Osteocyte (in vitro differentiated cells): ENCODE measurements at regions not wholly inside any gene's neighbourhood (a gene's known extent, or its start where the extent isn't known, plus 50 kb on each side); places are given as distances from the start of the nearest gene placed in this dataset.

ENCODE experiments used
- DNase-seq: peaks from one replicate; pipeline ENCODE4 v3.0.0; 2021; ENCODE audit warnings: mixed read lengths; ENCODE audit not compliant: unreplicated experiment; ENCODE audit errors: extremely low spot score
- H3K27ac Mint-ChIP-seq: one replicate; pipeline ENCODE4 v1.8.0; 2021; ENCODE audit warnings: mild to moderate bottlenecking, mixed read lengths; ENCODE audit not compliant: unreplicated experiment
- H3K27me3 Mint-ChIP-seq: one replicate; pipeline ENCODE4 v1.8.0; 2021; ENCODE audit warnings: mixed read lengths; ENCODE audit not compliant: unreplicated experiment
- H3K36me3 Mint-ChIP-seq: one replicate; pipeline ENCODE4 v1.8.0; 2021; ENCODE audit warnings: mixed read lengths; ENCODE audit not compliant: unreplicated experiment
- H3K4me1 Mint-ChIP-seq: one replicate; pipeline ENCODE4 v1.8.0; 2021; ENCODE audit warnings: mixed read lengths; ENCODE audit not compliant: unreplicated experiment
- H3K4me3 Mint-ChIP-seq: one replicate; pipeline ENCODE4 v1.8.0; 2021; ENCODE audit warnings: mild to moderate bottlenecking, moderate library complexity, mixed read lengths; ENCODE audit not compliant: unreplicated experiment
- H3K9me3 Mint-ChIP-seq: one replicate; pipeline ENCODE4 v1.8.0; 2021; ENCODE audit warnings: mixed read lengths; ENCODE audit not compliant: unreplicated experiment
- CTCF ChIP-seq: fragments of 200-600 bp; sonication (generic); IDR thresholded peaks from 2 replicates; pipeline ENCODE4 v1.5.0; 2021; ENCODE audit warnings: antibody characterized with exemption, mild to moderate bottlenecking, moderate library complexity

GRCh38 chr13:105897575-105897974 lies 637.9 kb downstream of the EFNB2 start:
- Mint-ChIP-seq H3K36me3 (no peaks in the 10 kb centered on the region), H3K27ac (no peak overlapping the region), H3K9me3 (peaks cover 6% of the 10 kb centered on the region), H3K4me3 (no peak overlapping the region), H3K4me1 (peaks cover 8% of the 10 kb centered on the region), H3K27me3 (no peaks in the 10 kb centered on the region)
- no peak for DNase-seq
- TF ChIP-seq CTCF, result no peak

DNA sequence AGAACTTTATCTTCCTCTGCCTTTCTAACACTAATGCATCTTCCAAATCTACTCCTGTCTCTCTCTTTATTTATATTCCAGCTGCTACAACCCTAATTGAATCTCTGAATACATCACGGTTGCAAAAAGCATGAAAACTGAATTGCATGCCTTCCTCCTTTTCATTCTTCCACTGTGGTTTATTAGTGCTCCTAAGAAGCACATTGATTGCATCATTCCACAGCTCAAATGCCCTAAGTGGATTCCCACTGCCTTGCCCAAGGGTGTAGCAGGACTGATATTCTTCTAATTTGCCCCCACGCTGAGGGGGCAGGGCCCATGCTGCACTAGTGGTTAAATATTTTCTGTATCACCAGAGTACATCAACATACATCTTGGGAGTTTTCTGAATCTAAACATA lies 640.8 kb downstream of the EFNB2 start:
- H3K36me3 Mint-ChIP-seq, result no peaks in the 10 kb centered on the region
- peaks cover 8% of the 10 kb centered on the region for H3K4me1 Mint-ChIP-seq
- no peak overlapping the region for H3K4me3 Mint-ChIP-seq
- peak overlapping the region; percentile 1 for H3K27ac Mint-ChIP-seq
- TF ChIP-seq CTCF, result no peak
- H3K27me3 Mint-ChIP-seq, result no peaks in the 10 kb centered on the region
- H3K9me3 Mint-ChIP-seq, result peaks cover 6% of the 10 kb centered on the region
- DNase-seq, result no peak

- no peak for TF ChIP-seq CTCF
- peaks cover 6% of the 10 kb centered on the region for H3K9me3 Mint-ChIP-seq
- DNase-seq, result no peak
- no peaks in the 10 kb centered on the region for H3K27me3 Mint-ChIP-seq
- no peak overlapping the region for H3K4me3 Mint-ChIP-seq
- peaks cover 3% of the 10 kb centered on the region for H3K36me3 Mint-ChIP-seq
- peaks cover 8% of the 10 kb centered on the region for H3K4me1 Mint-ChIP-seq
- no peak overlapping the region for H3K27ac Mint-ChIP-seq
Observed at GRCh38 chr13:105890509-105890908, 645.0 kb downstream of the EFNB2 start.

DNA sequence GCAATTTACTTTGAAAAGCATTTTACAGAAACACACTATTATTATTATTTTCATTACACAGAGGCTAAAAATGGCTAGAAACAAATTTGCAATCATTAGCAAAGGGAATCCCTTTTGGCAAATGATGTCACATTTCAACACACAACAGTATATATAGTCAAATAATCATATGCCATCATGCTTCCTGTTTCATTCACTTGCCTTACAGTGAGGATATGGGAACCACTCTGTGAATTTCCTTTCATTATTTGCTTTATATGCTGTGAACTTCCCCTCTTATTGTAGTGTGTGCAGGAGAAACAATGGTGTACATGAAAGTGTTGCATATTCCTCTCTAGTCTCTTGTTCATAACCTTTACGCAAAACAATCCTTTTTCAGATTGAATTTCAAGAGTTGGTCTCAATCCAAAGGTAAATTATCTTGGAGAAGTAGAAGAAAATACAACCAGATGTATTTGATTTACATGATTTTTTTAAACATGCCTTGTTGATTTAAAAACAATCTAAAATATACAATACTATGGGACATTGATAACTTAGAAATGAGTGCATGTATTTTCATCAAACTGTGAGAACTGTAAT lies 657.3 kb downstream of the EFNB2 start:
- Mint-ChIP-seq H3K36me3 (no peaks in the 10 kb centered on the region), H3K4me3 (no peak overlapping the region), H3K27ac (no peak overlapping the region), H3K4me1 (no peaks in the 10 kb centered on the region), H3K27me3 (no peaks in the 10 kb centered on the region), H3K9me3 (no peaks in the 10 kb centered on the region)
- no peak for TF ChIP-seq CTCF
- DNase-seq, result no peak

DNA sequence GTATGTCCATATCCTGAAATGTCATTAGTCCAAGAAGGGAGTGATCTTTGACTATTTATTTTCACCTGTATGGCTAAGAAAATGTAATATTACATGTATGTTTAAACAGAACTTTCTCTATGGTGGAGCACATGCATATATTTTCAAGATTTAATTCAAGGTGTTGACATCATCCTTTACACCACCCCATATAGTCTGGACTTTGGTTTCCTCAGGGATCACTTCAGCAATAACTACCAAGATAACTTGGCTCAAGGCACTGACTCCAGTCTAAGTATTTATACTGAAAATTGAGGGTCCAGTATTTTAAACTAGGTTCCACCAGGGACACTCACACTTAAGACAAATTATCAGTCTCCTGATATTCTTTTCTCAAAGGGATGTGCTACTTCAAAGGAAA lies 660.6 kb downstream of the EFNB2 start:
- Mint-ChIP-seq H3K27ac (no peak overlapping the region), H3K27me3 (no peaks in the 10 kb centered on the region), H3K9me3 (no peaks in the 10 kb centered on the region), H3K4me1 (no peaks in the 10 kb centered on the region), H3K4me3 (no peak overlapping the region), H3K36me3 (no peaks in the 10 kb centered on the region)
- TF ChIP-seq CTCF, result no peak
- no peak for DNase-seq
